Left hindlimb (tissue), 1 donor: ENCODE measurements at regions not wholly inside any gene's neighbourhood (a gene's known extent, or its start where the extent isn't known, plus 50 kb on each side); places are given as distances from the start of the nearest gene placed in this dataset.
"Not testable (repeated sequence)": the region's sequence is repeated elsewhere in the genome, so short reads cannot be mapped to it uniquely, and the experiment has no call there.

Experiments
- DNase-seq: peaks from one replicate; pipeline ENCODE4 v3.0.0-alpha.2; 2018

- DNase-seq, result no peak
These were observed 174.6 kb upstream of the C14orf180 start for GRCh38 chr14:104404922-104405321.

DNA sequence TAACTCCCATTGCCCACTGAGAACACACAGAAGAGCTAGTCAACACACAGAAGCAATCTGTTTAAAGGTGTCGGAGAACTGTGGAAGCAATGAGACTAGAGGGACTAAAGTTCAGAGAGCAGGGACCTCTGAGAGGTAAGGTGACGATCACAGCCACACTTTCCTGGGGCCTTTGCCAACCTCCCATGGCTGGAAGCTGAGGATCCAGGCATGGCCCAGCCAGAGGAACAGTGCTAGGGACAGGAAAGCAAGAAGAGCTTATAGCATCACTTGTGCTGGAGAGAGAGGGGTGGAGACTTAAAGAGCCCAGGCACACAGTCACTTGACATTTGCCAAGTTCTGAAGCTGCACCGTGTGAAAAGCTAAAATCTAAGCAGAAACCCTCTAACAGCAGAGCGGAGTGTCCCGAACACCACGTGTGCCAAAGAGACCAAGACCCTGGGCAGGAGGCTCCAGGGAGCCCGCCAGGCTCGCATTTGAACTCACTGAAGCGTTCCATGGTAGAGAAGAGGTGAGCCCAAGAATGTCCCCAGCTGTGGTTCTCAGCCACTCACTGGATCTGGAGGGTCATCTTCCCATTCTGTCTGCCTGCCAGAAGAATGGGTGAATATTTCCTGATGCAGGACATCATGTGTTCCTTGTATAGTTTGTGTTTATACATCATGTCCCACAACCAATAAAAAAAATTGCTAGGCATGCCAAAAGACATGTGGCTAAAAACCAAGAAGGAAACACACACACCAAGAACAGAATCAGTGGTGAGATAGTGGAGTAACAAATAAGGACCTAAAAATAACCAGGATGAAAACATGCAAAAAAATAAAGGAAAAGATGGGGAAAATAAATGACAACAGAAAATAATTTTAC lies 174.0 kb upstream of the C14orf180 start:
- DNase-seq, result no peak

DNA sequence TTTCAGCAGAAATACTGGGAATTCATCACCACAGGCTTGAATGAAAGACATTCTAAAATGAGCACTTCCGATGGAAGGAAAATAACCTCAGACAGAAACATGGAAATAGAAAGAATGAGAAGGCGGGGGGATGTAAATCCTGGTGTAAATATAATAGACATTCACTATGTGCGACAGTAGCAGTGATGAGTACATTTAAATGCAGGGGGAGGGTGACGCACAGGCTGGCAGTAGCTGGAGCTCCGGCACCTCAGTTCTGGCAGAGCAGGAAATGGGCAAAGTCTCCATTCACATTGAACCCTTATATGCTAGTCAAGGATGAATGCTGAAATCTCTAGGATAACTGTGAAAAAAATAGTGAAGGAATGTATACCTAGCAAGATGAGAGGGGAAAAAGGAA lies 172.7 kb upstream of the C14orf180 start:
- DNase-seq, result no peak

GRCh38 chr14:104416383-104416782 lies 163.2 kb upstream of the C14orf180 start:
- no peak for DNase-seq

DNA sequence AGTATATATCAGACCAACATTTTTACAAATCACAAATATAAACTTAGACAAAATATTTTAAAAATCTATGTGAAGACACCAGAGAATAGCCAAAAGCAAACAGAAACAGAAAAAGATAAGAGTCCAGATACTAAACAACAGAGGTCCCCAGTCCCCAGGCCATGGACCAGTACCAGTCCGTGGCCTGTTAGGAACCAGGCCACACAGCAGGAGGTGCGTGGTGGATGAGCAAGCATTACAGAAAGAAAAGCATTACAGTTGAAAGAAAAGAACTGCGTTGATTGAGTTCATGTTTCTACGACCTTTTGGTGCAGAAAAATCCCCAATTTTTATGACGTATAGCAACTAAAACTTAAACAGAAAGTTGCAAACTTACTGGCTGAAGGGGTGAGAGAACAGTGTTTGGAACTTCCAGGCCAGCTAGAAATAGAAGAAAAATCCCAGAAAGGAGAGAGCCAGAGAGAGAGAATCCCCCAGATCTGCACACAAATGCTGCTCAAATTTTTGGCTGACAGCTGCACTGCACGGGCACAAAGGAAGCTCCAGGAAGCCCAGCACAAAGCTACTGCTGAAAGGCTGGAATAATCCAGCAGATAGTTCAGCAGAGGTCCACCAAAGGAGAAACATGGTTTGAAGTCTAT lies 159.6 kb upstream of the C14orf180 start:
- no peak for DNase-seq

- not testable (repeated sequence) for DNase-seq
These were observed 159.0 kb upstream of the C14orf180 start for GRCh38 chr14:104420523-104420922.

DNA sequence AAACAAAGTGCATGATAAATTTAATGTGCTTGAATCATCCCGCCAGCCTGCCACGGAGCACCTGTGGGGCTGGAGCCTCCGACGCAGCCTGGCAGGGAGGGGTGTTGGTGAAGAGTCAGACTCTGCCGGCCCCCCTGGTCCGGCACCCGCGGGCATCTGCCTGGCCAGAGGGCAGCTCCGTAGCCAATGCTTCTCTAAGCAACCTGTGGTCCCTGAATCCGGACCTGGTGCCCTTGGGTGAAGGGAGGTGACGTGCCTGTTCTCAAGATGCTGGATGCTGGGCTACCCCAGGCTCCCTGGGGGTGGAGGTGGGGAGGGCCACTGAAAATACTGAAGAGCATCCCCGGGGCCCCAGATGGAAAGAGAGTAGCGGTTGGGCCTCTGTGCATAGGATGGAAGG lies 158.6 kb upstream of the C14orf180 start:
- DNase-seq, result no peak

- DNase-seq, result no peak
These were observed 158.2 kb upstream of the C14orf180 start for GRCh38 chr14:104421401-104421821.

DNA sequence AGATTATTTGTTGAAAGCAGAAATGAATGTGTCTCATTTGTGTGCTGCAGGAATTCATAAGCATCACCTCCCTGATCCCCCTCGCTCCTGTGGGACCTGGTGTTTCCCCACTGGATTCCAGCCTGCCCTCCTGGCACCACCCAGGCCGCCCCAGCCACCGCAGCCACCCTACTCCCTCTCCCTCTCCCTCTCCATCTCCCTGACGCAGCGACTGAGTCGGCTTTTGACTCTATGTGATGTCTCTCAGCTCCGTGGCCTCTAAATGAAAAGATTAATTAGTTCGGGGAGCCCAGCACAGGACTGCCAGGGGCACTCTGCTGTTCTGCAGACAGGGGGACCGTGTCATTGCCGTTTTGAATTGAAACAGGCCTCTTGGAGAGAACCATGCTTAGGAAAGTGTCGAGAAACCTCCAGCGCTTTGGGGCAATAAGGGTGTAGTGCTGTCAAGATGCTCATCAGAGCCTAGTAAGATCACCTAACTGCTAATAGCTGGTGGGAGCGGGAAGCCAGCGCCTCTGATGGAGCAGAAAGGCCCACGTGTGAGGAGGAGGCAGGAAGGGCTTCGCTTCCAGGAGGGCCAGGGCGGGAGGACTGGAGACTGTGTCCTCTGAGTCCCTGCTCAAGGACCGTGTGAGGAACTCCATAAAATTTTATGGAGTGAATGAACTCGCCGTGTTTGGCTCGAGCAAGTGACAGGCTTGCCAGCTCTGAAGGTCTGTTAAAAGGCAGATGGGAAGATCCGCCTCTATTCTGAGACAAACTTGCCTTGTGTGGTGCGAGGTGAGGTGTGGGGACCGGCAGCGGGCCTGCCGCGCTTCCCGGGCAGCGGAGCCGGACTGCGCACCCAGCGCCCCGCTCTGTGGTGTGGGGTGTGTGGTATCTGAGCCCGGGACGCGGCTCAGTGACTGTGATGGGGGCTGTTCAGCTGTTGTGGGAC lies 157.4 kb upstream of the C14orf180 start:
- no peak for DNase-seq

GRCh38 chr14:104422837-104423681 lies 156.5 kb upstream of the C14orf180 start:
- DNase-seq, result no peak

DNA sequence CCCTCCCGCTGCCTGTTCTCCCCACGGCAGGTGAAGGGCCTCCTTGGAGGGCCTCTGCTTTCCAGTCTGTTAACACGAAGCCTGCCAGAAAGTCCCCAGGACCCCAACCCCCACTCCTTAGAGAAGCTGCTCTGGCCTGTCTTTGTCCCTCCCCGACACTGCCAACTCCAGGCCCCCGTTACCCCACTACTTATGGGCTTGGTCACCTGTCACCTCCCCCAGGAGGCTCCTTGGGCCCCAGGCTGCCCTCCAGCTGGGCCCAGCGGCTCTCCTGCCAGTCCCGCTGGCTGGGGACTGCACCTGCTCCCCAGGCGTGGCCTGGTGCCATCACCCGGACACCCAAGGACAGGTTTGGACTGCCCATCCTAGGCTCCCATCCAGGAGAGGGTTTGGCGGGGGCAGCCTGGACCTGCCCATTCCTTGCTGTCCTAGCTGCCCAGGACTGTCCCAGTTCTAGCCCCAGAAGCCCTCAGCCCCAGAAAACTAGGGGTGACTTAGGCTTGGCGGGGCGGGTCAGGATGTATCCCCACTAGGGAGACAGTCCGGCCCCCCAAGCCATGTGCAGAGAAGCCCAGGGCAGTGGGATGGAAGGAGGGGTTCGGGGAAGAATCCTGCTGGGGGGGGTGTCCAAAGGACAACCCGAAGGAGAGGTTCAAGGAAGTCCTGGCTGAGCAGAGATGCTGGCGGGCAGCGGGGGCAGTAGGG lies 155.7 kb upstream of the C14orf180 start:
- no peak for DNase-seq

DNA sequence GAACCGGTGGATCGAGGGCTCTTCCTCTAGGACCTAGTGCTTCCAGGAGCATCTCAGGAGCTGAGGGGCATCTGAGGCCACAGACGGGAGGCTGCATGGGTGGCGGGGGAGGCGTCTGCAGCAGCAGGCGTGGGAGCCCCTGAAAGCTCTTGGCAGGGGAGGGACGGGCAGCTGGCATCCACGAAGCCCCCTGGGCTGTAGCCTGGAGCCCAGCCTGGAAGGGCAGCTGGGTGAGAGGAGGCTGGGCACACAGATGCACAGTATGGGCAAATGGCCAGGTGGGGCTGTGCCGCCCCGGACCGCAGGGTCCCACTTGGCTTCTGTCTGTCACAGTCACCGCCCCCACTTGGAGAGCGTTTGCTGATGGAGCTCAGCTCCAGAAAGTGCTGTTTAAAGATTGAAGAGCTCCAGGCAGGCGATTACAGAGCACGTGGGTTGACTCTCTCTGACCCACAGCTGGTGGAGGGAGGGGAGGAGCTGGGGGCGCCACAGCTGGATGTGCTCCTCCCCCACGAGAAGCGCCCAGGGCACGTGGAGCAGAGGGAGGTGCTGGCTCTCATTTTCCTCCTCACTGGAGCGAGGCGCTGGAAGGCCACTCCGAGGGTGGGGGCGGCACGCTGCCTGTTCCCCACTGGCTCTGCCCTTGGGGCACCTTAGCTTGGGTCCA lies 155.0 kb upstream of the C14orf180 start:
- peak; percentile 81 for DNase-seq

DNA sequence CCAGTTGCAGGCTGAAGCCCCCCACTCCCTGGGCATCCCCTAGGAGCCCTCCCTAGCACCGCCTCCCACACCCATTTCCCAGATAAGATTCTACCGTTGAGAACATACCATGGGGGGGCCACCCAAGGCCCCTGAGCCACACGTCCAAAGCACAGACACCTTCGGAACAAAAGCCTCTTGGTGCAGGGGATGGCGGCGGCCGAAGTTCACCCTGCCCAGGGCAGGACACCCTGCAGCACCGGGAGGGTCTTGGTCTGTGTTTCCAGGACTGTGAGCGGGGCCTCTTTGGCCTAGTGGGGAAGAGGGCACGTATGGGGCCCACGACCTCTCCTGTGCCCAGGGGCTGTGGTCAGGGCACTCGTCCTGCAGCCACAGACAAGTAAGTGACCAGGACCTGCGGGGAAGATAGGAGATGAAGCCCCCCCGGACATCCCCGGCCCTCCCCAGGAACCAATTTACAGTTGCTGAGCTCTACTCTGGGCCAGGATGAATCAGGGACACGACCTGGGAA lies 154.3 kb upstream of the C14orf180 start:
- DNase-seq, result no peak

GRCh38 chr14:104425763-104426646 lies 153.6 kb upstream of the C14orf180 start:
- DNase-seq, result no peak

GRCh38 chr14:104427131-104427851 lies 152.3 kb upstream of the C14orf180 start:
- no peak for DNase-seq

- no peak for DNase-seq
These were observed 151.2 kb upstream of the C14orf180 start for GRCh38 chr14:104428333-104428851.

DNA sequence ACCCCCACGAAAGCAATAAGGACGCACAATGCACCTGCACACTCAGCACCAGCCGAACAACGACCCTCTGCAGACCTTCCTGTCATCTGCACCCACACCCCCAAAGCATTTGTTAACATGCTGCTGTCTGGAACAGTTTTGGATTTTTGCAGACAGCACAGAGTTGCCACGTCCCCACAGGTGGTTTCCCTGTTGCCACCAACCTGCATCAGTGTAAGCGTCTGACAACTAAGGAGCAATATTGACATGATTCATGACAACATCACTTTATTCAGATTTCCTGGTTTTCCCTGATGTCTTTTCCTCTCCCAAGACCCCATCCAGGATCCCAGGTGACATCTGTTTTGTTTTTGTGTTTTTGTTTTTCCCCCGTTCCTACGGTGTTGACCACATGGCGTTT lies 150.7 kb upstream of the C14orf180 start:
- DNase-seq, result no peak

DNA sequence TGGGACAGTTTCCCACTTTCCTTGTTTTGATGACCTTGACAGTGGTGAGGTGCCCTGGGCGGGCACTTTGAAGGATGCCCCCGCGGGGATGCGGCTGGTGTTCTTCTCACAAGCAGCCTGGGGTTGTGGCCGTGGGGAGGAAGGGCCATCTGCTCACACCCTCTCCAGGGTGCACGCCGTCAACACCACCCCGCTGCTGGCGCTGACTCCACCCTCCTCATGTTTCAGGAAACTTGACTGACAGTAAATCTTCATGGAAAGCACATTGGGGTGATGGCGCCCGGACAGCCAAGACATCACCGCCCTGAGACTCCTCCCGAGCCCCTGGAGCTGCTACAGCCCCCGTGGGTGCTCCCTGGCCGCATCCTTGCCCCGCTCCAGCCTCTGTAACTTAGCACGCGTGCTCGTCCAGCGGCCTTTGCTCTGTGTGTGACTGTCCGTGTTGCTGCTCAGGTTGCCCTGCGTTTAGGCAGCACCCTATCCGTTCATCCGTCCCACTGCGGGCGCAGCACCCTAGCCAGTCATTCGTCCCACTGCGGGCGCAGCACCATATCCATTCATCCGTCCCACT lies 150.2 kb upstream of the C14orf180 start:
- no peak for DNase-seq
